ENCODE measurements at regions not wholly inside any gene's neighbourhood (a gene's known extent, or its start where the extent isn't known, plus 50 kb on each side); places are given as distances from the start of the nearest gene placed in this dataset.

DNA sequence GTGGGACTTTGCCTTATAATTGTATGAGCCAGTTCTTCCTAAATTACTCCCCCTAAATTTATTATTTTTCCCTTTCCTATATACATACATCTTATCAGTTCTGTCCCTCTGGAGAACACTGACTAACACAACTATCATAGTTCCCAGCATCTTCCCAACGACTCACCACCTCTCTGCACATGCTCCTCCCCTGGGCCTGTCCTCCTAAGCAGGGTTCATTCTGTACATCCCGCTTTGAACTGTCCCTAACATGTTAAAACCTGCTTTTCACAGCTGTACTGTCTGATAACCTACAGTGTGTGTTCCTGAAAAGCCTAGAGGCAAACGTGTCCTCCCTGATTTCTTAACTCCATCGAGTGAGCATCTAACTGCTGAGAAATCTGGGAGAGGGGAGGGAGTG, 141.7 kb downstream of the EFNB2 start:
- TF ChIP-seq, protein P1, sequence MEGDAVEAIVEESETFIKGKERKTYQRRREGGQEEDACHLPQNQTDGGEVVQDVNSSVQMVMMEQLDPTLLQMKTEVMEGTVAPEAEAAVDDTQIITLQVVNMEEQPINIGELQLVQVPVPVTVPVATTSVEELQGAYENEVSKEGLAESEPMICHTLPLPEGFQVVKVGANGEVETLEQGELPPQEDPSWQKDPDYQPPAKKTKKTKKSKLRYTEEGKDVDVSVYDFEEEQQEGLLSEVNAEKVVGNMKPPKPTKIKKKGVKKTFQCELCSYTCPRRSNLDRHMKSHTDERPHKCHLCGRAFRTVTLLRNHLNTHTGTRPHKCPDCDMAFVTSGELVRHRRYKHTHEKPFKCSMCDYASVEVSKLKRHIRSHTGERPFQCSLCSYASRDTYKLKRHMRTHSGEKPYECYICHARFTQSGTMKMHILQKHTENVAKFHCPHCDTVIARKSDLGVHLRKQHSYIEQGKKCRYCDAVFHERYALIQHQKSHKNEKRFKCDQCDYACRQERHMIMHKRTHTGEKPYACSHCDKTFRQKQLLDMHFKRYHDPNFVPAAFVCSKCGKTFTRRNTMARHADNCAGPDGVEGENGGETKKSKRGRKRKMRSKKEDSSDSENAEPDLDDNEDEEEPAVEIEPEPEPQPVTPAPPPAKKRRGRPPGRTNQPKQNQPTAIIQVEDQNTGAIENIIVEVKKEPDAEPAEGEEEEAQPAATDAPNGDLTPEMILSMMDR (conservative IDR thresholded peaks at IDR 0.05; ENCODE audit: low read length), result no peak
- no peak for TF ChIP-seq EZH2phosphoT487 (IDR thresholded peaks at IDR 0.05; ENCODE audit: borderline replicate concordance, low read depth, low read length)

Measured in OCI-LY7 (cell line).